ENCODE measurements at regions not wholly inside any gene's neighbourhood (a gene's known extent, or its start where the extent isn't known, plus 50 kb on each side); places are given as distances from the start of the nearest gene placed in this dataset.

DNA sequence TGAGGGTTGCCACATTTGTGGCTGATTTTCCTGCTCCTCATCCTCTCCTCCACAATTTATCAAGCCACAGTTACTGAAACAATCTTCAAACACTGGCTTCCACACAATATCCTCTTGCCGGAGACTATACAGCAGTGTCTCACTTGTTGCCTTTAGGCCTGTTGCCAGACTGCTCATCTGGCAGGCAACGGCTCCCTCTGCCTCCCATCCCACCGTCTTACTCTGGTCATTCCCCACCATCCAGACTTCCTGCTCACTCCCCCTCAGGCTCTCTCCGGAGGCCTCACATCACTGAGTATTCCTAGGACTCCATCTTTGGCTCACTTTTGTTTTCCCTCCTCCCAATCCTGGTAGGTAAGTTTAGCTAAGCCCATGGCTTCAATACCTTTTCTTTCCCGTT lies 301.9 kb downstream of the IL20RB start:
- Histone ChIP-seq H3K4me3 (ENCODE audit: low read depth in 1 of 3, low read length in 3 of 3) (no peak overlapping the region), H3K9ac (ENCODE audit: low read depth in 1 of 2, low read length in 2 of 2) (no peak overlapping the region), H3K9me3 (ENCODE audit: control insufficient read depth in 4 of 4, low read length in 3 of 4) (no peaks in the 10 kb centered on the region), H3K27me3 (ENCODE audit: control insufficient read depth in 4 of 4, insufficient read depth in 4 of 4, low read length in 3 of 4) (peaks cover 0 to 4% (median 0%) of the 10 kb centered on the region in 4 donors), H3K4me1 (ENCODE audit: control insufficient read depth in 4 of 4, insufficient read depth in 4 of 4, low read length in 3 of 4) (no peaks in the 10 kb centered on the region), H3K36me3 (ENCODE audit: control insufficient read depth in 4 of 4, insufficient read depth in 3 of 4, low read depth in 1 of 4, low read length in 3 of 4) (no peaks in the 10 kb centered on the region), H3K27ac (ENCODE audit: low read depth in 1 of 2, low read length in 2 of 2) (no peak overlapping the region)
- 30% methylated on average over 5 of the region's 5 CpGs for WGBS
- TF ChIP-seq, protein P1, sequence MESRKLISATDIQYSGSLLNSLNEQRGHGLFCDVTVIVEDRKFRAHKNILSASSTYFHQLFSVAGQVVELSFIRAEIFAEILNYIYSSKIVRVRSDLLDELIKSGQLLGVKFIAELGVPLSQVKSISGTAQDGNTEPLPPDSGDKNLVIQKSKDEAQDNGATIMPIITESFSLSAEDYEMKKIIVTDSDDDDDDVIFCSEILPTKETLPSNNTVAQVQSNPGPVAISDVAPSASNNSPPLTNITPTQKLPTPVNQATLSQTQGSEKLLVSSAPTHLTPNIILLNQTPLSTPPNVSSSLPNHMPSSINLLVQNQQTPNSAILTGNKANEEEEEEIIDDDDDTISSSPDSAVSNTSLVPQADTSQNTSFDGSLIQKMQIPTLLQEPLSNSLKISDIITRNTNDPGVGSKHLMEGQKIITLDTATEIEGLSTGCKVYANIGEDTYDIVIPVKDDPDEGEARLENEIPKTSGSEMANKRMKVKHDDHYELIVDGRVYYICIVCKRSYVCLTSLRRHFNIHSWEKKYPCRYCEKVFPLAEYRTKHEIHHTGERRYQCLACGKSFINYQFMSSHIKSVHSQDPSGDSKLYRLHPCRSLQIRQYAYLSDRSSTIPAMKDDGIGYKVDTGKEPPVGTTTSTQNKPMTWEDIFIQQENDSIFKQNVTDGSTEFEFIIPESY (IDR thresholded peaks at IDR 0.05), result no peak
- TF ChIP-seq HNF4A (conservative IDR thresholded peaks at IDR 0.05) (no peak), NR2F2 (IDR thresholded peaks at IDR 0.05) (no peak), RXRA (IDR thresholded peaks at IDR 0.05) (no peak), RAD21 (IDR thresholded peaks at IDR 0.05) (no peak)
- DNase-seq (ENCODE audit: low spot score), result no peak

DNA sequence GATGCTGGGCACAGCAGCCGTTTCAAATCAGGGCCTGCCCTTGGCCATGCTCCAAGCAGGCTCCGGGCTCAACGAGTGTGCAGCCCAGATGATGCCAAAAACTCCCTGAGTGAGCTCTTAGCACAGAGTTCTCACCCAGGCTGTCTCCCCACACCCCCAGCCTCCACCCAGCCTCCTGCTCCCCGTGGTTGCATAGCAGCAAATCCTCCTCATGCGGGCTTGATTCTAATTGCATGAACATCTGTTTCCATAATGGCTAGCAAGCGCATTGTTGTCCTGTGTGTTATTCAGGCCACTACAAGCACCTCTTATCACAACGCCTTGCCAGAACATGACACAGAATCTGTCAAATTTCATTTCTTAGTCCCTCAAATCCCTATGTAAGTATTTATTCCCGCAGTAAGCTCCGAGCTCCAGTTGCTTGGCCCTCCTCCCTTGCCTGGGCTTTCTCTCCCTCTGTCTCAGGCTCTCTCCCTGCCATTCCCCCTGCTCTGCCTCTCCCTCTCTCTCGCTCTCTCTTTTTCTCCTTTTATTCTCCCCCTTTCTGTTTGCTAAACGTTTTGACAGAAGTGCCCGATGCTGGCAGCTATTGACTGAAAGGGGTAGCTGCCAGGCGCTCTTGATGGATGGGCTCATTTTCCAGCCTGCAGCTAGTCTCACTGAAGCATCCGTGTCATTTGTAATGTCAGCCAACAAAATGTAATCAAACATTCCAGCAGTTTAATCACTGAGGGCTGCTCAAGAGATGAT lies 306.5 kb downstream of the IL20RB start:
- H3K9ac ChIP-seq (ENCODE audit: low read depth in 1 of 2, low read length in 2 of 2), result no peak overlapping the region
- no peaks in the 10 kb centered on the region for H3K36me3 ChIP-seq (ENCODE audit: control insufficient read depth in 4 of 4, insufficient read depth in 3 of 4, low read depth in 1 of 4, low read length in 3 of 4)
- TF ChIP-seq YY1 (IDR thresholded peaks at IDR 0.05) (no peak), HNF4A (conservative IDR thresholded peaks at IDR 0.05) (no peak), RAD21 (IDR thresholded peaks at IDR 0.05) (no peak), JUND (IDR thresholded peaks at IDR 0.05) (no peak), RXRA (IDR thresholded peaks at IDR 0.05) (no peak), GABPA (IDR thresholded peaks at IDR 0.05 in 1 of 2, conservative IDR thresholded peaks at IDR 0.05 in 1 of 2) (no peak)
- TF ChIP-seq, protein P1 (IDR thresholded peaks at IDR 0.05), result no peak
- TF ChIP-seq, protein P2, sequence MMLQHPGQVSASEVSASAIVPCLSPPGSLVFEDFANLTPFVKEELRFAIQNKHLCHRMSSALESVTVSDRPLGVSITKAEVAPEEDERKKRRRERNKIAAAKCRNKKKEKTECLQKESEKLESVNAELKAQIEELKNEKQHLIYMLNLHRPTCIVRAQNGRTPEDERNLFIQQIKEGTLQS (IDR thresholded peaks at IDR 0.05), result no peak
- TF ChIP-seq, protein P3, sequence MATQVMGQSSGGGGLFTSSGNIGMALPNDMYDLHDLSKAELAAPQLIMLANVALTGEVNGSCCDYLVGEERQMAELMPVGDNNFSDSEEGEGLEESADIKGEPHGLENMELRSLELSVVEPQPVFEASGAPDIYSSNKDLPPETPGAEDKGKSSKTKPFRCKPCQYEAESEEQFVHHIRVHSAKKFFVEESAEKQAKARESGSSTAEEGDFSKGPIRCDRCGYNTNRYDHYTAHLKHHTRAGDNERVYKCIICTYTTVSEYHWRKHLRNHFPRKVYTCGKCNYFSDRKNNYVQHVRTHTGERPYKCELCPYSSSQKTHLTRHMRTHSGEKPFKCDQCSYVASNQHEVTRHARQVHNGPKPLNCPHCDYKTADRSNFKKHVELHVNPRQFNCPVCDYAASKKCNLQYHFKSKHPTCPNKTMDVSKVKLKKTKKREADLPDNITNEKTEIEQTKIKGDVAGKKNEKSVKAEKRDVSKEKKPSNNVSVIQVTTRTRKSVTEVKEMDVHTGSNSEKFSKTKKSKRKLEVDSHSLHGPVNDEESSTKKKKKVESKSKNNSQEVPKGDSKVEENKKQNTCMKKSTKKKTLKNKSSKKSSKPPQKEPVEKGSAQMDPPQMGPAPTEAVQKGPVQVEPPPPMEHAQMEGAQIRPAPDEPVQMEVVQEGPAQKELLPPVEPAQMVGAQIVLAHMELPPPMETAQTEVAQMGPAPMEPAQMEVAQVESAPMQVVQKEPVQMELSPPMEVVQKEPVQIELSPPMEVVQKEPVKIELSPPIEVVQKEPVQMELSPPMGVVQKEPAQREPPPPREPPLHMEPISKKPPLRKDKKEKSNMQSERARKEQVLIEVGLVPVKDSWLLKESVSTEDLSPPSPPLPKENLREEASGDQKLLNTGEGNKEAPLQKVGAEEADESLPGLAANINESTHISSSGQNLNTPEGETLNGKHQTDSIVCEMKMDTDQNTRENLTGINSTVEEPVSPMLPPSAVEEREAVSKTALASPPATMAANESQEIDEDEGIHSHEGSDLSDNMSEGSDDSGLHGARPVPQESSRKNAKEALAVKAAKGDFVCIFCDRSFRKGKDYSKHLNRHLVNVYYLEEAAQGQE (IDR thresholded peaks at IDR 0.05), result no peak
- TF ChIP-seq, protein P4, sequence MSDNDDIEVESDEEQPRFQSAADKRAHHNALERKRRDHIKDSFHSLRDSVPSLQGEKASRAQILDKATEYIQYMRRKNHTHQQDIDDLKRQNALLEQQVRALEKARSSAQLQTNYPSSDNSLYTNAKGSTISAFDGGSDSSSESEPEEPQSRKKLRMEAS (IDR thresholded peaks at IDR 0.05), result no peak
- H3K4me3 ChIP-seq (ENCODE audit: low read depth in 1 of 3, low read length in 3 of 3), result no peak overlapping the region
- no peaks in the 10 kb centered on the region for H3K9me3 ChIP-seq (ENCODE audit: control insufficient read depth in 4 of 4, low read length in 3 of 4)
- H3K4me1 ChIP-seq (ENCODE audit: control insufficient read depth in 4 of 4, insufficient read depth in 4 of 4, low read length in 3 of 4), result no peaks in the 10 kb centered on the region
- WGBS, result 53% methylated on average over 14 of the region's 14 CpGs
- H3K27me3 ChIP-seq (ENCODE audit: control insufficient read depth in 4 of 4, insufficient read depth in 4 of 4, low read length in 3 of 4), result peaks cover 0 to 4% (median 0%) of the 10 kb centered on the region in 4 donors
- no peak overlapping the region for H3K27ac ChIP-seq (ENCODE audit: low read depth in 1 of 2, low read length in 2 of 2)
- no peak for DNase-seq (ENCODE audit: low spot score)

Data from liver (tissue), 7 donors.